Fibroblast of upper back skin (primary cell): ENCODE measurements at regions not wholly inside any gene's neighbourhood (a gene's known extent, or its start where the extent isn't known, plus 50 kb on each side); places are given as distances from the start of the nearest gene placed in this dataset.
"Not testable (repeated sequence)": the region's sequence is repeated elsewhere in the genome, so short reads cannot be mapped to it uniquely, and the experiment has no call there.

Experiments used
- DNase-seq: peaks from one replicate; pipeline ENCODE4 v3.0.0-alpha.2; 2013

DNA sequence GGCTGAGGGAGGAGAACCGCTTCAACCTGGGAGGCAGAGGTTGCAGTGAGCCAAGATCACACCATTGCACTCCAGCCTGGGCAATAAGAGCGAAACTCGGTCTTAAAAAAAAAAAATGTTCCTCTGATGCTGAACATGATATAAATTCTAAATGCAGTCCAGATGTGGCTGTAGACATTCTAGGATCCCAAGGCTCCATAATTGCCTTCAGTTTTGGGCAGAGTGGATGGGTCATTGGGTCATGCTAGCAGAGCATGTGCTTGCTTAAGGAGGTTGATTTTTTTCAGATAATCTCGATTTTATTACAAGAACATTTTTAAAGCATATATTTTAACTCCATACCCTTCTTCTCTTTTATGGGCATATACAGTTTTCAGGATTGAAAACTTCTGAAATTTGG is 112.0 kb downstream of the UTRN start:
- no peak for DNase-seq

GRCh38 chr6:144400321-144400720 is 115.2 kb downstream of the UTRN start:
- no peak for DNase-seq

GRCh38 chr6:144401736-144402733 is 116.9 kb downstream of the UTRN start:
- no peak for DNase-seq

DNA sequence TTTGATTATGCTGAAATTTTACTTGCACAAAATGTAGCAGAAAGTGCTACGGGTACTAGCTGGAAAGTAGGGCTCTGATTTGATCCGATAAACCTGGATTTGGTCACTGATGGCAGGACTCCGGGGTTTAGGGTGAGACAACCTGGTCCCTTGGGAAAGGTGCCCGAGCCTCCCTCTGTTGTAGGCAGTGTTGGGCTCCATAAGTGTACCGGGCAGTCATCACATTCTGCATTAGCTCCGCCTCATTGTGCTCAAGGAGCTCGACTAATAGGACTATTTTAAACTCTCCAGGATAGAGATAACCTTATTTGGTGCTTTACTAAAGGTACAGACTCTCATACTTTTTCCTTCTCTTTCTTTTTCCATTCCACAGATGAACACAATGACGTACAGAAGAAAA is 117.6 kb downstream of the UTRN start:
- DNase-seq = no peak

- DNase-seq = peak; percentile 51
Observed at GRCh38 chr6:144405163-144405562, 120.0 kb downstream of the UTRN start.

DNA sequence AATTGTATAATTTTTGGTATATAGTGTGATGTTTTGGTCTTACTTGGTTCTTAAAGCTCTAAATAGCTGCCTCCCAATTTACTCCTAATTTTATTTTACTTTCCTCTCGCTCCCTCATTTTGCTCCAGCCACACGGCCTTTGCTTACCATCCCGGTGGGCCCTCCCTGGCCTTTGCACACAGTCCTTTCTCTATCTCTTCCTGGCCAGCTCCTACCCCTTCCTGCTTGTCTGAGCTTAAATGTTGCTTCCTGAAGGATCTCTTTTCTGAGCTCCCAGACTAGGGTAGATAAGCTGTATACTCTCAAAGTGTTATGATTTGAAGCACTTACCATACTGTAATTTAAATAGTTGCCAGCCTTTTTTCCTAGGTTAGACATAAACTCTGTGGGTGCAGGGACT is 121.7 kb downstream of the UTRN start:
- DNase-seq = no peak

- peak; percentile 50 for DNase-seq
Observed at GRCh38 chr6:144408161-144408560, 123.0 kb downstream of the UTRN start.

DNA sequence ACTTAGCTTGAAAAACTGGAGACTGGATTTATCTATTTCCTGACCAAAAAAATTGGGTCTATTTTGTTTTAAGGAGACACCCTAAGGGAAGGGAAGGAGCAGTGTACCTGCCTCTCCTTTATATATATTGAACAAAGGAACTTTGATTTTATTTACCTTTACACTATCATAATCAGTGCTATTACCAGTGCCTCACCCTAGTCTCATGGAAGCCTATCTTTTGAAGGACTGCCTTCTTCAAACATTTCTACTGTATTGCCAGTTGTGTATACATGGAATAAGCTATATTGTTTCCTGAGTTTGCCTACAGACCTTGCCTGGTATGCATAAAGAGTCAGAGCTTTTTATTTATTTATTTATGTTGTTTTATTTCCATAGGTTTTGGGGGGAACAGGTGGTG is 124.9 kb downstream of the UTRN start:
- DNase-seq = no peak

- not testable (repeated sequence) for DNase-seq
Observed at GRCh38 chr6:144410574-144410973, 125.4 kb downstream of the UTRN start.

GRCh38 chr6:144411531-144412165 is 126.5 kb downstream of the UTRN start:
- peak; percentile 4 for DNase-seq

- peak; percentile 9 for DNase-seq
Observed at GRCh38 chr6:144413418-144413817, 128.3 kb downstream of the UTRN start.

GRCh38 chr6:144415014-144415413 is 129.9 kb downstream of the UTRN start:
- DNase-seq = peak; percentile 75

- peak; percentile 80 for DNase-seq
Observed at GRCh38 chr6:144415835-144416237, 130.7 kb downstream of the UTRN start.

- no peak for DNase-seq
Observed at GRCh38 chr6:144416244-144416643, 131.1 kb downstream of the UTRN start.

DNA sequence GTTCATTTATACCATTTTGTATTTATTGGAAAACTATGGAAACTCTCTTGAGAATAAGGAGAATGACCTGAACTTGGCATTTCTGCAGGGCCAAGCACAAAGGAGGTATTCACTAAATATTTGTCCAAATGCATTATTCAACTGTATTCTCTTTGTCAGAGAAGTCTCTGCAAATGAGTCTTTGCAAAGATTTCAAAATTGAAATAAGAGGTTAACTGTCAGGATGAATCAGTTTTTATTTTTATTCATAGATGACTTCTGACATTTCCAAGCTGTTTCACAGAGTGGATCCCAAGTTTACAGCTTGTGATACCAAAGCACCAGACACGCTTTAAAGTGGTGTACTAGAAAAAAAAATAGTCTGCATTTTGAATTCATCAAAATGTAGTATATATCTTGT is 131.6 kb downstream of the UTRN start:
- no peak for DNase-seq

- DNase-seq = no peak
Observed at GRCh38 chr6:144417681-144418080, 132.5 kb downstream of the UTRN start.

GRCh38 chr6:144418959-144419545 is 133.9 kb downstream of the UTRN start:
- DNase-seq = no peak

- no peak for DNase-seq
Observed at GRCh38 chr6:144423167-144423566, 138.0 kb downstream of the UTRN start.

DNA sequence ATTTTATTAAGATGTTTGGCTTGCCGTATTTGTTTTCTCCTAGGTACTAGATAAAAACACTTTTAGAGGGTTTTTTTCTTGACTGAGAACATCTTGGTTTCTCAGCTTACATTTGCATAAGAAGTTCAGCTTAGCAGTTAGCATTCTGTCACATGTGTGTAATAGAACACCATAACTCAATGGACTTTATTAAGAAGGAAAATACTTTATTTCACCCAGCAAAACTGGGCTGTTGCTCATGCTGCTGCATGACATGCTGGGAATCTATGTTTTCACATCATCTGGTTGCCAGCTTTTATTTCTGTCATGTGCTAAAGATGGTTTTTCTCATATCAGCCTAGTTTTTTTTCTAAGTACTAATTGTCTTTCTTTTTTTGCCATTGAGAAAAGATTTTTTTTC is 144.6 kb downstream of the UTRN start:
- no peak for DNase-seq

DNA sequence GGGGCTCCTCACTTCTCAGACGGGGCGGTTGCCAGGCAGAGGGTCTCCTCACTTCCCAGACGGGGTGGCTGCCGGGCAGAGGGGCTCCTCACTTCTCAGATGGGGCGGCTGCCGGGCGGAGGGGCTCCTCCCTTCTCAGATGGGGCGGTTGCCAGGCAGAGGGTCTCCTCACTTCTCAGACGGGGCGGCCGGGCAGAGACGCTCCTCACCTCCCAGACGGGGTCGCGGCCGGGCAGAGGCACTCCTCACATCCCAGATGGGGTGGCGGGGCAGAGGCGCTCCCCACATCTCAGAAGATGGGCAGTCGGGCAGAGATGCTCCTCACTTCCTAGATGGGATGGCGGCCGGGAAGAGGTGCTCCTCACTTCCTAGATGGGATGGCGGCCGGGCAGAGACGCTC is 148.3 kb downstream of the UTRN start:
- DNase-seq = not testable (repeated sequence)

- DNase-seq = peak; percentile 76
Observed at GRCh38 chr6:144434308-144434990, 149.3 kb downstream of the UTRN start.

- no peak for DNase-seq
Observed at GRCh38 chr6:144435602-144436426, 150.7 kb downstream of the UTRN start.
